GM23338 (cell line): ENCODE measurements at regions not wholly inside any gene's neighbourhood (a gene's known extent, or its start where the extent isn't known, plus 50 kb on each side); places are given as distances from the start of the nearest gene placed in this dataset.

Experiments
- ATAC-seq: fragments of 200-7000 bp; cut with Tn5 transposase; 3 replicates; pipeline ENCODE4 v1.9.1; 2020
- DNase-seq: peaks from one replicate; pipeline ENCODE4 v3.0.0-alpha.2; 2015; ENCODE audit warnings: low spot score
- H2AFZ ChIP-seq: fragments of 200-600 bp; sonication (generic); 2 replicates; pipeline ENCODE4 v1.8.0; 2016; ENCODE audit warnings: antibody characterized with exemption, mild to moderate bottlenecking, moderate library complexity
- H3F3A ChIP-seq: fragments of 200-600 bp; sonication (generic); replicated peaks from 2 replicates; pipeline ENCODE4 v1.8.0; 2017; ENCODE audit warnings: antibody characterized with exemption, mixed run types, low read depth
- H3K27ac ChIP-seq: fragments of 200-600 bp; sonication (generic); 2 replicates; pipeline ENCODE4 v1.6.1; 2016; ENCODE audit warnings: low read depth
- H3K27me3 ChIP-seq: fragments of 200-600 bp; sonication (generic); 2 replicates; pipeline ENCODE4 v1.8.0; 2016; ENCODE audit warnings: mild to moderate bottlenecking, mixed run types, moderate library complexity; ENCODE audit not compliant: insufficient read depth
- H3K36me3 ChIP-seq: fragments of 200-600 bp; sonication (generic); 2 replicates; pipeline ENCODE4 v1.8.0; 2016; ENCODE audit warnings: mild to moderate bottlenecking; ENCODE audit not compliant: insufficient read depth
- H3K4me1 ChIP-seq: fragments of 200-600 bp; sonication (generic); 2 replicates; pipeline ENCODE4 v1.8.0; 2016; ENCODE audit warnings: mild to moderate bottlenecking, moderate library complexity; ENCODE audit not compliant: insufficient read depth
- H3K4me2 ChIP-seq: fragments of 200-600 bp; sonication (generic); 2 replicates; pipeline ENCODE4 v1.7.1; 2017; ENCODE audit warnings: mixed run types
- H3K4me3 ChIP-seq: fragments of 200-600 bp; sonication (generic); 2 replicates; pipeline ENCODE4 v1.6.1; 2016; ENCODE audit warnings: mixed run types
- H3K79me2 ChIP-seq: fragments of 200-600 bp; sonication (generic); replicated peaks from 2 replicates; pipeline ENCODE4 v1.8.0; 2017; ENCODE audit warnings: mild to moderate bottlenecking; ENCODE audit not compliant: insufficient read depth
- H3K9me2 ChIP-seq: fragments of 200-600 bp; sonication (generic); 2 replicates; pipeline ENCODE4 v1.8.0; 2017; ENCODE audit not compliant: insufficient read depth
- H4K20me1 ChIP-seq: fragments of 200-600 bp; sonication (generic); replicated peaks from 2 replicates; pipeline ENCODE4 v1.8.0; 2017; ENCODE audit warnings: mild to moderate bottlenecking; ENCODE audit not compliant: insufficient read depth
- H3K27ac Mint-ChIP-seq: 2 replicates; pipeline ENCODE4 v1.8.0; 2020; ENCODE audit warnings: inconsistent platforms, mild to moderate bottlenecking, moderate library complexity, mixed read lengths
- H3K27me3 Mint-ChIP-seq: 3 replicates; pipeline ENCODE4 v1.8.0; 2022; ENCODE audit warnings: low read depth, mild to moderate bottlenecking, moderate library complexity, mixed read lengths, inconsistent platforms; ENCODE audit not compliant: insufficient read depth, poor library complexity
- H3K36me3 Mint-ChIP-seq: 3 replicates; pipeline ENCODE4 v1.8.0; 2021; ENCODE audit warnings: low read depth, mild to moderate bottlenecking, inconsistent platforms, moderate library complexity, mixed read lengths
- H3K4me1 Mint-ChIP-seq: 3 replicates; pipeline ENCODE4 v1.8.0; 2020; ENCODE audit warnings: mild to moderate bottlenecking, inconsistent platforms, mixed read lengths
- H3K4me3 Mint-ChIP-seq: 3 replicates; pipeline ENCODE4 v1.8.0; 2021; ENCODE audit warnings: moderate library complexity, mild to moderate bottlenecking, inconsistent platforms, mixed read lengths
- H3K9me3 Mint-ChIP-seq: 3 replicates; pipeline ENCODE4 v1.8.0; 2020; ENCODE audit warnings: moderate library complexity, mild to moderate bottlenecking, inconsistent platforms, mixed read lengths
- CREB1 ChIP-seq: fragments of 250-450 bp; sonication (Bioruptor Pico); IDR thresholded peaks from 2 replicates; pipeline ENCODE4 v1.5.0; 2020; ENCODE audit warnings: low read depth, mild to moderate bottlenecking, moderate library complexity
- ETS1 ChIP-seq: IDR thresholded peaks from 2 replicates; pipeline ENCODE4 v1.6.1; 2016; ENCODE audit warnings: antibody characterized with exemption
- EZH2 ChIP-seq: fragments of 200-600 bp; sonication (generic); IDR thresholded peaks from one replicate; pipeline ENCODE4 v1.8.0; 2017; ENCODE audit warnings: antibody characterized with exemption, mild to moderate bottlenecking, low read depth; ENCODE audit not compliant: unreplicated experiment
- EZH2phosphoT487 ChIP-seq: fragments of 200-600 bp; sonication (generic); IDR thresholded peaks from one replicate; pipeline ENCODE4 v1.8.1; 2018; ENCODE audit warnings: antibody characterized with exemption; ENCODE audit not compliant: unreplicated experiment
- JUNB ChIP-seq: IDR thresholded peaks from one replicate; pipeline ENCODE4 v1.6.1; 2016; ENCODE audit warnings: antibody characterized with exemption; ENCODE audit not compliant: unreplicated experiment
- NANOG ChIP-seq: IDR thresholded peaks from 2 replicates; pipeline ENCODE4 v1.6.1; 2016; ENCODE audit warnings: antibody characterized with exemption, borderline replicate concordance
- POLR2AphosphoS5 ChIP-seq: IDR thresholded peaks from 2 replicates; pipeline ENCODE4 v1.6.1; 2016; ENCODE audit warnings: antibody characterized with exemption, low read depth
- STAT1 ChIP-seq: IDR thresholded peaks from one replicate; pipeline ENCODE4 v1.6.1; 2016; ENCODE audit warnings: antibody characterized with exemption; ENCODE audit not compliant: unreplicated experiment
- ZNF114 ChIP-seq: fragments of 250-450 bp; sonication (Bioruptor Pico); IDR thresholded peaks from 2 replicates; pipeline ENCODE4 v1.5.0; 2020; ENCODE audit warnings: mild to moderate bottlenecking, moderate library complexity
- ZNF331 ChIP-seq: fragments of 250-450 bp; sonication (Bioruptor Pico); IDR thresholded peaks from 2 replicates; pipeline ENCODE4 v1.5.0; 2020; ENCODE audit warnings: low read depth, mild to moderate bottlenecking, moderate library complexity
- TF ChIP-seq, protein P1 (sequence below): fragments of 250-450 bp; sonication (Bioruptor Pico); IDR thresholded peaks from 2 replicates; pipeline ENCODE4 v1.5.0; 2020; ENCODE audit warnings: mild to moderate bottlenecking, moderate library complexity
- TF ChIP-seq, protein P2 (sequence below): IDR thresholded peaks from one replicate; pipeline ENCODE4 v1.6.1; 2018; ENCODE audit warnings: antibody characterized with exemption; ENCODE audit not compliant: unreplicated experiment
- TF ChIP-seq, protein P3 (sequence below), 2 experiments: fragments of 200-600 bp in 1 of 2; sonication (generic) in 1 of 2; conservative IDR thresholded peaks; 2 replicates each; pipeline versions ENCODE4 v1.5.1 to v1.6.1; 2016 to 2017; ENCODE audit warnings: antibody characterized with exemption in 2 of 2, low read depth in 2 of 2, mild to moderate bottlenecking in 2 of 2, moderate library complexity in 1 of 2

DNA sequence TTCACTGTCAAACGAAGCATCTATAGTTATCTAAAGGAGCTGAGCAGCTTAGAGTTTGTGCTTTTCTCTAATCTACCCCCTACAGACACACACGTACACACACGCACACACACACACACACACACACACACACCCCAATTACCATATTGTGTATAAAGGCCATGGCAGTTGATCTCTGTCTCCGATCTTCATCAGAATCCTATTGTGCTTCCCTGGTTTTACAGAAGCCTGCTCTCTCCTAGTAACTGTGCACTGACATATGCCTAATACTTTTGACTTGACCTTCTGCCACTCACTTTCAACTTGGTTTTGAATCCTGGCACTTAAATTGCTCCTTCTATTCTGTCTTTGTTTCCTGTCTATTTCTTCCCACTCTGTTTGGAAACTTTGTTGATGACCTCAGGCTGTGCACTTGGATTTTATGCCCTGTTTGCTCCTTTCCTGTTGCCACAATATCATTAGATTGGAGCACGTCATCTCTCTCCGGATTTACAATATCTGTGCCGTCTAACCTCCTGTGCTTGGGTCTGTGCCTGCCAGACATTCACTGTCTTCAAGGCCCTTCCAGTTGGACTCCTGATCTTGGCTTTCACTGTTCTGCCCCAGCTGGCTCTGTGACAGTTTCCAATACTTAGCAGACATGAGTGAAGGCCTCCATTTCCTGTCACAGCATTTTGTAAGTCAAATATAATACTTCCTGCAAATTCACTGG lies 928.1 kb downstream of the FAT4 start:
- ATAC-seq (no peak), DNase-seq (no peak)
- Histone ChIP-seq H3K4me3 (no peak overlapping the region), H3K27me3 (no peaks in the 10 kb centered on the region), H2AFZ (peak overlapping the region; percentile 84), H3K9me2 (no peaks in the 10 kb centered on the region), H3K79me2 (no peaks in the 10 kb centered on the region), H3K4me1 (no peaks in the 10 kb centered on the region), H3K27ac (no peak overlapping the region), H4K20me1 (no peaks in the 10 kb centered on the region), H3F3A (no peaks in the 10 kb centered on the region), H3K4me2 (no peak overlapping the region), H3K36me3 (no peaks in the 10 kb centered on the region)
- Mint-ChIP-seq H3K27ac (peak overlapping the region; percentile 1; the same call in 1 of the 2 replicates), H3K4me1 (peaks cover 2% of the 10 kb centered on the region; the same call in 2 of the 3 replicates), H3K36me3 (no peaks in the 10 kb centered on the region), H3K9me3 (no peaks in the 10 kb centered on the region; the same call in 2 of the 3 replicates), H3K27me3 (no peaks in the 10 kb centered on the region), H3K4me3 (no peak overlapping the region)
- no peak for TF ChIP-seq ZNF114 (CRISPR knock-in tag)
- TF ChIP-seq STAT1, result no peak
- TF ChIP-seq, protein P1, sequence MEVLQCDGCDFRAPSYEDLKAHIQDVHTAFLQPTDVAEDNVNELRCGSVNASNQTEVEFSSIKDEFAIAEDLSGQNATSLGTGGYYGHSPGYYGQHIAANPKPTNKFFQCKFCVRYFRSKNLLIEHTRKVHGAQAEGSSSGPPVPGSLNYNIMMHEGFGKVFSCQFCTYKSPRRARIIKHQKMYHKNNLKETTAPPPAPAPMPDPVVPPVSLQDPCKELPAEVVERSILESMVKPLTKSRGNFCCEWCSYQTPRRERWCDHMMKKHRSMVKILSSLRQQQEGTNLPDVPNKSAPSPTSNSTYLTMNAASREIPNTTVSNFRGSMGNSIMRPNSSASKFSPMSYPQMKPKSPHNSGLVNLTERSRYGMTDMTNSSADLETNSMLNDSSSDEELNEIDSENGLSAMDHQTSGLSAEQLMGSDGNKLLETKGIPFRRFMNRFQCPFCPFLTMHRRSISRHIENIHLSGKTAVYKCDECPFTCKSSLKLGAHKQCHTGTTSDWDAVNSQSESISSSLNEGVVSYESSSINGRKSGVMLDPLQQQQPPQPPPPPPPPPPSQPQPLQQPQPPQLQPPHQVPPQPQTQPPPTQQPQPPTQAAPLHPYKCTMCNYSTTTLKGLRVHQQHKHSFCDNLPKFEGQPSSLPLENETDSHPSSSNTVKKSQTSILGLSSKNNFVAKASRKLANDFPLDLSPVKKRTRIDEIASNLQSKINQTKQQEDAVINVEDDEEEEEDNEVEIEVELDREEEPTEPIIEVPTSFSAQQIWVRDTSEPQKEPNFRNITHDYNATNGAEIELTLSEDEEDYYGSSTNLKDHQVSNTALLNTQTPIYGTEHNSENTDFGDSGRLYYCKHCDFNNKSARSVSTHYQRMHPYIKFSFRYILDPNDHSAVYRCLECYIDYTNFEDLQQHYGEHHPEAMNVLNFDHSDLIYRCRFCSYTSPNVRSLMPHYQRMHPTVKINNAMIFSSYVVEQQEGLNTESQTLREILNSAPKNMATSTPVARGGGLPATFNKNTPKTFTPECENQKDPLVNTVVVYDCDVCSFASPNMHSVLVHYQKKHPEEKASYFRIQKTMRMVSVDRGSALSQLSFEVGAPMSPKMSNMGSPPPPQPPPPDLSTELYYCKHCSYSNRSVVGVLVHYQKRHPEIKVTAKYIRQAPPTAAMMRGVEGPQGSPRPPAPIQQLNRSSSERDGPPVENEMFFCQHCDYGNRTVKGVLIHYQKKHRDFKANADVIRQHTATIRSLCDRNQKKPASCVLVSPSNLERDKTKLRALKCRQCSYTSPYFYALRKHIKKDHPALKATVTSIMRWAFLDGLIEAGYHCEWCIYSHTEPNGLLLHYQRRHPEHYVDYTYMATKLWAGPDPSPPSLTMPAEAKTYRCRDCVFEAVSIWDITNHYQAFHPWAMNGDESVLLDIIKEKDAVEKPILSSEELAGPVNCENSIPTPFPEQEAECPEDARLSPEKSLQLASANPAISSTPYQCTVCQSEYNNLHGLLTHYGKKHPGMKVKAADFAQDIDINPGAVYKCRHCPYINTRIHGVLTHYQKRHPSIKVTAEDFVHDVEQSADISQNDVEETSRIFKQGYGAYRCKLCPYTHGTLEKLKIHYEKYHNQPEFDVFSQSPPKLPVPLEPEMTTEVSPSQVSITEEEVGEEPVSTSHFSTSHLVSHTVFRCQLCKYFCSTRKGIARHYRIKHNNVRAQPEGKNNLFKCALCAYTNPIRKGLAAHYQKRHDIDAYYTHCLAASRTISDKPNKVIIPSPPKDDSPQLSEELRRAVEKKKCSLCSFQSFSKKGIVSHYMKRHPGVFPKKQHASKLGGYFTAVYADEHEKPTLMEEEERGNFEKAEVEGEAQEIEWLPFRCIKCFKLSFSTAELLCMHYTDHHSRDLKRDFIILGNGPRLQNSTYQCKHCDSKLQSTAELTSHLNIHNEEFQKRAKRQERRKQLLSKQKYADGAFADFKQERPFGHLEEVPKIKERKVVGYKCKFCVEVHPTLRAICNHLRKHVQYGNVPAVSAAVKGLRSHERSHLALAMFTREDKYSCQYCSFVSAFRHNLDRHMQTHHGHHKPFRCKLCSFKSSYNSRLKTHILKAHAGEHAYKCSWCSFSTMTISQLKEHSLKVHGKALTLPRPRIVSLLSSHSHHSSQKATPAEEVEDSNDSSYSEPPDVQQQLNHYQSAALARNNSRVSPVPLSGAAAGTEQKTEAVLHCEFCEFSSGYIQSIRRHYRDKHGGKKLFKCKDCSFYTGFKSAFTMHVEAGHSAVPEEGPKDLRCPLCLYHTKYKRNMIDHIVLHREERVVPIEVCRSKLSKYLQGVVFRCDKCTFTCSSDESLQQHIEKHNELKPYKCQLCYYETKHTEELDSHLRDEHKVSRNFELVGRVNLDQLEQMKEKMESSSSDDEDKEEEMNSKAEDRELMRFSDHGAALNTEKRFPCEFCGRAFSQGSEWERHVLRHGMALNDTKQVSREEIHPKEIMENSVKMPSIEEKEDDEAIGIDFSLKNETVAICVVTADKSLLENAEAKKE (CRISPR knock-in tag), result no peak
- no peak for TF ChIP-seq CREB1
- TF ChIP-seq EZH2phosphoT487, result no peak
- TF ChIP-seq ZNF331 (CRISPR knock-in tag), result no peak
- TF ChIP-seq, protein P2, sequence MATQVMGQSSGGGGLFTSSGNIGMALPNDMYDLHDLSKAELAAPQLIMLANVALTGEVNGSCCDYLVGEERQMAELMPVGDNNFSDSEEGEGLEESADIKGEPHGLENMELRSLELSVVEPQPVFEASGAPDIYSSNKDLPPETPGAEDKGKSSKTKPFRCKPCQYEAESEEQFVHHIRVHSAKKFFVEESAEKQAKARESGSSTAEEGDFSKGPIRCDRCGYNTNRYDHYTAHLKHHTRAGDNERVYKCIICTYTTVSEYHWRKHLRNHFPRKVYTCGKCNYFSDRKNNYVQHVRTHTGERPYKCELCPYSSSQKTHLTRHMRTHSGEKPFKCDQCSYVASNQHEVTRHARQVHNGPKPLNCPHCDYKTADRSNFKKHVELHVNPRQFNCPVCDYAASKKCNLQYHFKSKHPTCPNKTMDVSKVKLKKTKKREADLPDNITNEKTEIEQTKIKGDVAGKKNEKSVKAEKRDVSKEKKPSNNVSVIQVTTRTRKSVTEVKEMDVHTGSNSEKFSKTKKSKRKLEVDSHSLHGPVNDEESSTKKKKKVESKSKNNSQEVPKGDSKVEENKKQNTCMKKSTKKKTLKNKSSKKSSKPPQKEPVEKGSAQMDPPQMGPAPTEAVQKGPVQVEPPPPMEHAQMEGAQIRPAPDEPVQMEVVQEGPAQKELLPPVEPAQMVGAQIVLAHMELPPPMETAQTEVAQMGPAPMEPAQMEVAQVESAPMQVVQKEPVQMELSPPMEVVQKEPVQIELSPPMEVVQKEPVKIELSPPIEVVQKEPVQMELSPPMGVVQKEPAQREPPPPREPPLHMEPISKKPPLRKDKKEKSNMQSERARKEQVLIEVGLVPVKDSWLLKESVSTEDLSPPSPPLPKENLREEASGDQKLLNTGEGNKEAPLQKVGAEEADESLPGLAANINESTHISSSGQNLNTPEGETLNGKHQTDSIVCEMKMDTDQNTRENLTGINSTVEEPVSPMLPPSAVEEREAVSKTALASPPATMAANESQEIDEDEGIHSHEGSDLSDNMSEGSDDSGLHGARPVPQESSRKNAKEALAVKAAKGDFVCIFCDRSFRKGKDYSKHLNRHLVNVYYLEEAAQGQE, result no peak
- TF ChIP-seq, protein P3, sequence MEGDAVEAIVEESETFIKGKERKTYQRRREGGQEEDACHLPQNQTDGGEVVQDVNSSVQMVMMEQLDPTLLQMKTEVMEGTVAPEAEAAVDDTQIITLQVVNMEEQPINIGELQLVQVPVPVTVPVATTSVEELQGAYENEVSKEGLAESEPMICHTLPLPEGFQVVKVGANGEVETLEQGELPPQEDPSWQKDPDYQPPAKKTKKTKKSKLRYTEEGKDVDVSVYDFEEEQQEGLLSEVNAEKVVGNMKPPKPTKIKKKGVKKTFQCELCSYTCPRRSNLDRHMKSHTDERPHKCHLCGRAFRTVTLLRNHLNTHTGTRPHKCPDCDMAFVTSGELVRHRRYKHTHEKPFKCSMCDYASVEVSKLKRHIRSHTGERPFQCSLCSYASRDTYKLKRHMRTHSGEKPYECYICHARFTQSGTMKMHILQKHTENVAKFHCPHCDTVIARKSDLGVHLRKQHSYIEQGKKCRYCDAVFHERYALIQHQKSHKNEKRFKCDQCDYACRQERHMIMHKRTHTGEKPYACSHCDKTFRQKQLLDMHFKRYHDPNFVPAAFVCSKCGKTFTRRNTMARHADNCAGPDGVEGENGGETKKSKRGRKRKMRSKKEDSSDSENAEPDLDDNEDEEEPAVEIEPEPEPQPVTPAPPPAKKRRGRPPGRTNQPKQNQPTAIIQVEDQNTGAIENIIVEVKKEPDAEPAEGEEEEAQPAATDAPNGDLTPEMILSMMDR (conservative IDR thresholded peaks at IDR 0.05; ENCODE audit: low read depth in 2 of 2), result no peak
- no peak for TF ChIP-seq JUNB
- TF ChIP-seq POLR2AphosphoS5, result no peak
- TF ChIP-seq ETS1, result no peak
- TF ChIP-seq NANOG, result no peak
- TF ChIP-seq EZH2, result no peak
